CD14-positive monocyte (primary cell): ENCODE measurements at regions not wholly inside any gene's neighbourhood (a gene's known extent, or its start where the extent isn't known, plus 50 kb on each side); places are given as distances from the start of the nearest gene placed in this dataset.

ENCODE experiments used
- DNase-seq, 3 donors: peaks; one replicate each; pipeline ENCODE4 v3.0.0-alpha.2; 2011 to 2022
- H2AFZ ChIP-seq: 2 replicates; pipeline ENCODE4 v1.6.0; 2012; ENCODE audit warnings: mild to moderate bottlenecking, low read depth, low read length, inconsistent platforms; ENCODE audit not compliant: insufficient read depth, poor library complexity, severe bottlenecking
- H3K27ac ChIP-seq, 2 donors: 1 replicate in 1 of 2; 2 replicates in 1 of 2; pipeline ENCODE4 v1.5.1; 2012 to 2013; ENCODE audit warnings: low read length in 2 of 2, control low read depth in 1 of 2, inconsistent platforms in 1 of 2, low read depth in 1 of 2, mild to moderate bottlenecking in 1 of 2
- H3K27me3 ChIP-seq, 2 donors: one replicate each; pipeline versions ENCODE4 v1.6.0 to v1.6.1; 2011 to 2013; ENCODE audit warnings: low read length in 2 of 2; ENCODE audit not compliant: control insufficient read depth in 2 of 2, insufficient read depth in 2 of 2
- H3K36me3 ChIP-seq, 2 donors: replicated peaks in 1 of 2; 1 replicate in 1 of 2; 2 replicates in 1 of 2; pipeline versions ENCODE4 v1.5.1 to v1.6.1; 2012 to 2013; ENCODE audit warnings: low read length in 2 of 2, control low read depth in 1 of 2, inconsistent platforms in 1 of 2, mild to moderate bottlenecking in 1 of 2; ENCODE audit not compliant: insufficient read depth in 2 of 2, control insufficient read depth in 1 of 2
- H3K4me1 ChIP-seq, 2 donors: 1 replicate in 1 of 2; 2 replicates in 1 of 2; pipeline versions ENCODE4 v1.5.1 to v1.6.1; 2012 to 2013; ENCODE audit warnings: low read length in 2 of 2, control low read depth in 1 of 2, inconsistent platforms in 1 of 2, mild to moderate bottlenecking in 1 of 2, moderate library complexity in 1 of 2; ENCODE audit not compliant: insufficient read depth in 2 of 2, control insufficient read depth in 1 of 2
- H3K4me2 ChIP-seq: replicated peaks from 2 replicates; pipeline ENCODE3; 2012; ENCODE audit warnings: low read length, moderate library complexity, mild to moderate bottlenecking; ENCODE audit not compliant: poor library complexity, severe bottlenecking; ENCODE audit errors: extremely low read depth
- H3K4me3 ChIP-seq, 3 experiments: fragments of 200-600 bp in 1 of 3; sonication (generic) in 1 of 3; replicated peaks in 1 of 3; 1 replicate in 2 of 3; 2 replicates in 1 of 3; pipeline ENCODE4 v1.5.1; 2011 to 2013; ENCODE audit warnings: low read length in 3 of 3, mild to moderate bottlenecking in 3 of 3, control low read depth in 2 of 3, low read depth in 2 of 3, inconsistent platforms in 1 of 3, moderate library complexity in 1 of 3
- H3K79me2 ChIP-seq: 2 replicates; pipeline ENCODE4 v1.6.0; 2012; ENCODE audit warnings: mild to moderate bottlenecking, control low read depth, inconsistent platforms, low read length, moderate library complexity; ENCODE audit not compliant: insufficient read depth
- H3K9ac ChIP-seq: 2 replicates; pipeline ENCODE4 v1.6.0; 2017; ENCODE audit warnings: low read length, mild to moderate bottlenecking; ENCODE audit not compliant: insufficient read depth, poor library complexity, severe bottlenecking
- H3K9me3 ChIP-seq, 2 donors: replicated peaks in 1 of 2; 1 replicate in 1 of 2; 2 replicates in 1 of 2; pipeline versions ENCODE4 v1.5.1 to v1.6.1; 2012 to 2013; ENCODE audit warnings: low read length in 2 of 2, control low read depth in 1 of 2; ENCODE audit not compliant: control insufficient read depth in 1 of 2, insufficient read depth in 1 of 2
- H4K20me1 ChIP-seq: 2 replicates; pipeline ENCODE4 v1.6.0; 2012; ENCODE audit warnings: mild to moderate bottlenecking, low read length, control low read depth, moderate library complexity; ENCODE audit not compliant: insufficient read depth
- H3K27ac Mint-ChIP-seq, 7 donors: one replicate each; pipeline ENCODE4 v1.8.0; 2020; ENCODE audit warnings: mild to moderate bottlenecking in 7 of 7, mixed read lengths in 7 of 7, moderate library complexity in 6 of 7, inconsistent platforms in 2 of 7
- H3K27me3 Mint-ChIP-seq, 3 donors: one replicate each; pipeline ENCODE4 v1.8.0; 2021 to 2022; ENCODE audit warnings: low read depth in 3 of 3, mild to moderate bottlenecking in 3 of 3, mixed read lengths in 3 of 3, moderate library complexity in 3 of 3, inconsistent platforms in 1 of 3
- H3K36me3 Mint-ChIP-seq, 2 donors: one replicate each; pipeline ENCODE4 v1.8.0; 2020; ENCODE audit warnings: mixed read lengths in 2 of 2, inconsistent platforms in 1 of 2, mild to moderate bottlenecking in 1 of 2
- H3K4me1 Mint-ChIP-seq: one replicate; pipeline ENCODE4 v1.8.0; 2020; ENCODE audit warnings: mild to moderate bottlenecking, mixed read lengths
- H3K4me3 Mint-ChIP-seq, 2 donors: one replicate each; pipeline ENCODE4 v1.8.0; 2020; ENCODE audit warnings: mild to moderate bottlenecking in 2 of 2, mixed read lengths in 2 of 2, moderate library complexity in 1 of 2
- H3K9me3 Mint-ChIP-seq, 7 donors: one replicate each; pipeline ENCODE4 v1.8.0; 2020 to 2022; ENCODE audit warnings: mixed read lengths in 7 of 7, mild to moderate bottlenecking in 6 of 7, moderate library complexity in 6 of 7, inconsistent platforms in 2 of 7
- WGBS: methylation state at CpG from one replicate; pipeline ENCODE4 v1.1.5; 2013; ENCODE audit warnings: missing lambda C conversion rate; ENCODE audit not compliant: insufficient coverage; 5-methylcytosine and 5-hydroxymethylcytosine counted together
- intact Hi-C, 2 donors: fragments of 100-400 bp; cut with micrococcal nuclease; formaldehyde crosslinking; loops; one replicate each; pipeline versions ENCODE4 v1.15.0 to v1.15.1; 2023
- TF ChIP-seq, protein P1 (sequence below): fragments of 200-600 bp; IDR thresholded peaks from one replicate; pipeline ENCODE4 v1.8.0; 2022; ENCODE audit warnings: antibody characterized with exemption, mild to moderate bottlenecking

DNA sequence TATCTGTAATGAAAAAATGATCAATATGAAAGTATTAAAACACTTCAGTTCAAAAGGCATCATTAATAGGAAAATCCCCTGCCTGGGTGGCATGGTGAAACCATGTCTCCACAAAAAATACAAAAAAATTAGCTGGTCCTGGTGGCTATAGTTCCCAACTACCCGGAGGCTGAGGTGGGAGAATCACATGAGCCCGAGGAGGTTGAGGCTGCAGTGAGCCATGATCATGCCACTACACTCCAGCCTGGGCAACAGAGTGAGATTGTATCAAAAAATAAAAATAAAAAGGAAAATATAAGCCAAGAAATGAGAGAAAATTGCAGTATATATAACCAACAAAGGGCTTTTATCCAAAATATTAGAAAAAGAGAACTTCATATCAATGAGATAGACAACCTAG lies 71.6 kb upstream of the MYCN start:
- Mint-ChIP-seq H3K27ac (no peak overlapping the region), H3K27me3 (peaks cover 0 to 3% (median 2%) of the 10 kb centered on the region in 3 donors), H3K36me3 (no peaks in the 10 kb centered on the region), H3K9me3 (peaks cover 6 to 25% (median 8%) of the 10 kb centered on the region in 7 donors), H3K4me3 (no peak overlapping the region), H3K4me1 (no peaks in the 10 kb centered on the region)
- TF ChIP-seq, protein P1, sequence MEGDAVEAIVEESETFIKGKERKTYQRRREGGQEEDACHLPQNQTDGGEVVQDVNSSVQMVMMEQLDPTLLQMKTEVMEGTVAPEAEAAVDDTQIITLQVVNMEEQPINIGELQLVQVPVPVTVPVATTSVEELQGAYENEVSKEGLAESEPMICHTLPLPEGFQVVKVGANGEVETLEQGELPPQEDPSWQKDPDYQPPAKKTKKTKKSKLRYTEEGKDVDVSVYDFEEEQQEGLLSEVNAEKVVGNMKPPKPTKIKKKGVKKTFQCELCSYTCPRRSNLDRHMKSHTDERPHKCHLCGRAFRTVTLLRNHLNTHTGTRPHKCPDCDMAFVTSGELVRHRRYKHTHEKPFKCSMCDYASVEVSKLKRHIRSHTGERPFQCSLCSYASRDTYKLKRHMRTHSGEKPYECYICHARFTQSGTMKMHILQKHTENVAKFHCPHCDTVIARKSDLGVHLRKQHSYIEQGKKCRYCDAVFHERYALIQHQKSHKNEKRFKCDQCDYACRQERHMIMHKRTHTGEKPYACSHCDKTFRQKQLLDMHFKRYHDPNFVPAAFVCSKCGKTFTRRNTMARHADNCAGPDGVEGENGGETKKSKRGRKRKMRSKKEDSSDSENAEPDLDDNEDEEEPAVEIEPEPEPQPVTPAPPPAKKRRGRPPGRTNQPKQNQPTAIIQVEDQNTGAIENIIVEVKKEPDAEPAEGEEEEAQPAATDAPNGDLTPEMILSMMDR, result no peak
- H3K9me3 ChIP-seq, result peaks cover 7 to 10% of the 10 kb centered on the region in 2 donors
- WGBS, result no CpG with 5 or more reads among the region's 2 CpGs
- H3K4me1 ChIP-seq, result no peaks in the 10 kb centered on the region
- H3K4me2 ChIP-seq, result no peak overlapping the region
- no peak overlapping the region for H3K27ac ChIP-seq
- no peak overlapping the region for H3K4me3 ChIP-seq
- no peak overlapping the region for H3K9ac ChIP-seq
- no peaks in the 10 kb centered on the region for H3K36me3 ChIP-seq
- no peaks in the 10 kb centered on the region for H3K27me3 ChIP-seq
- no peaks in the 10 kb centered on the region for H3K79me2 ChIP-seq
- intact Hi-C loops, result no loop called here
- no peaks in the 10 kb centered on the region for H4K20me1 ChIP-seq
- no peak for DNase-seq
- H2AFZ ChIP-seq, result no peak overlapping the region

DNA sequence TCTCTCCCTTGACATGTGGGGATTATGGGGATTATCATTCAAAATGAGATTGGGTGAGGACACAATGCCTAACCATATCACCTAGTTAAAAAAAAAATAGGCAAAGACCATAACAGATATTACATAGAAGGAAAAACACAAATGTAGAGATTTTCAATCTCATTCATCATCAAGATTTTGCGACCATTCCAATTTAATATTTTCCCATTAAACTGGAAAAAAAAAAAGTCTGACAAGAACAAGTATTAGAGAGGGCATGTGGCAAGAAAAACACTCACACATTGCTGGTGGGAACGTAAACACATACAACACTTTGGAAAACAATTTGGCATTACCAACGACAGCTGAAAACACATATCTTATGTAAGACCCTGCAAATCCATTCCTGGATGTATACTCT lies 71.0 kb upstream of the MYCN start:
- intact Hi-C loops, result no loop called here
- H3K27ac ChIP-seq, result no peak overlapping the region
- Mint-ChIP-seq H3K27me3 (peaks cover 0 to 3% (median 2%) of the 10 kb centered on the region in 3 donors), H3K36me3 (no peaks in the 10 kb centered on the region), H3K9me3 (peaks cover 6 to 26% (median 9%) of the 10 kb centered on the region in 7 donors), H3K4me3 (no peak overlapping the region), H3K27ac (no peak overlapping the region), H3K4me1 (no peaks in the 10 kb centered on the region)
- H3K27me3 ChIP-seq, result no peaks in the 10 kb centered on the region
- no peak overlapping the region for H3K4me3 ChIP-seq
- no peak overlapping the region for H3K9ac ChIP-seq
- WGBS, result 100% methylated on average over 1 of the region's 3 CpGs
- no peaks in the 10 kb centered on the region for H4K20me1 ChIP-seq
- H3K4me2 ChIP-seq, result no peak overlapping the region
- no peaks in the 10 kb centered on the region for H3K79me2 ChIP-seq
- no peaks in the 10 kb centered on the region for H3K4me1 ChIP-seq
- no peak overlapping the region for H2AFZ ChIP-seq
- no peak for DNase-seq
- H3K9me3 ChIP-seq, result peaks cover 7 to 10% of the 10 kb centered on the region in 2 donors
- TF ChIP-seq, protein P1, result no peak
- H3K36me3 ChIP-seq, result no peaks in the 10 kb centered on the region
